Parathyroid adenoma (tissue), 2 donors: ENCODE measurements at regions not wholly inside any gene's neighbourhood (a gene's known extent, or its start where the extent isn't known, plus 50 kb on each side); places are given as distances from the start of the nearest gene placed in this dataset.

ENCODE experiments used
- H2AFZ ChIP-seq: fragments of 300-600 bp; sonication (generic); one replicate; pipeline ENCODE4 v1.7.0; 2017; ENCODE audit warnings: antibody characterized with exemption, mild to moderate bottlenecking
- H3K27ac ChIP-seq: fragments of 300-600 bp; sonication (generic); one replicate; pipeline ENCODE4 v1.7.0; 2017
- H3K27me3 ChIP-seq: fragments of 300-600 bp; sonication (generic); one replicate; pipeline ENCODE4 v1.7.0; 2017; ENCODE audit warnings: low read length; ENCODE audit not compliant: control insufficient read depth, insufficient read depth
- H3K36me3 ChIP-seq: fragments of 300-600 bp; sonication (generic); one replicate; pipeline ENCODE4 v1.7.0; 2017; ENCODE audit warnings: low read length; ENCODE audit not compliant: control insufficient read depth, insufficient read depth
- H3K4me1 ChIP-seq: fragments of 300-600 bp; sonication (generic); one replicate; pipeline ENCODE4 v1.7.0; 2017; ENCODE audit warnings: control low read depth
- H3K4me2 ChIP-seq: fragments of 300-600 bp; sonication (generic); one replicate; pipeline ENCODE4 v1.7.0; 2017; ENCODE audit warnings: low read length
- H3K4me3 ChIP-seq: fragments of 300-600 bp; sonication (generic); one replicate; pipeline ENCODE4 v1.7.0; 2017; ENCODE audit warnings: low read depth, low read length
- H3K79me2 ChIP-seq: fragments of 300-600 bp; sonication (generic); one replicate; pipeline ENCODE4 v1.7.0; 2017; ENCODE audit warnings: control low read depth
- H3K9ac ChIP-seq: fragments of 300-600 bp; sonication (generic); one replicate; pipeline ENCODE4 v1.7.0; 2017; ENCODE audit warnings: mild to moderate bottlenecking
- H3K9me3 ChIP-seq: fragments of 300-600 bp; sonication (generic); one replicate; pipeline ENCODE4 v1.7.0; 2017; ENCODE audit warnings: low read length; ENCODE audit not compliant: control insufficient read depth
- TF ChIP-seq, protein P1 (sequence below): fragments of 300-600 bp; sonication (generic); IDR thresholded peaks from one replicate; pipeline ENCODE4 v1.7.0; 2017; ENCODE audit warnings: antibody characterized with exemption, mild to moderate bottlenecking
- donor health status: primary hyperparathyroidism.

DNA sequence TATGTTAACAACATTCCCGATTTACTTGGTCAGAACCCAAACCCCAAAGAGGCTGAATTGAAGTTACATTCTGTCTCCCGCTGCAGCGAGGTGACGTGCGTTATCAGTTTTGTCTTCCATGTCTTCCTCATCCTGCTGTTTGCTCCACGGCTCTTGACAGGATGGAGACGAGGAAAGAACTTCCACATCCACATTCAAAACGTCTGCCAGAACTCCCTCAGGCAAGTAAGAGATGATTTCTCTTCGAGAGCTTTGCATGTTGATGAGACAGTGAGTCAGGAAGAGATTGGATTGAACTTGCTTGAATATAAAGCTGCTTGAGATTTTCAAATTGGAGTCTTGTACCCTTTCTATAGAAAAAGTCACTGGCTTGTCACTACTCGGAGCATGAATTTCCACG lies 242.6 kb downstream of the AUH start:
- Histone ChIP-seq H3K9me3 (no peaks in the 10 kb centered on the region), H3K27me3 (no peaks in the 10 kb centered on the region), H3K36me3 (no peaks in the 10 kb centered on the region), H3K4me1 (peaks cover 3% of the 10 kb centered on the region), H2AFZ (no peak overlapping the region), H3K27ac (no peak overlapping the region), H3K9ac (no peak overlapping the region), H3K4me2 (no peak overlapping the region), H3K79me2 (no peaks in the 10 kb centered on the region), H3K4me3 (no peak overlapping the region)
- TF ChIP-seq, protein P1, sequence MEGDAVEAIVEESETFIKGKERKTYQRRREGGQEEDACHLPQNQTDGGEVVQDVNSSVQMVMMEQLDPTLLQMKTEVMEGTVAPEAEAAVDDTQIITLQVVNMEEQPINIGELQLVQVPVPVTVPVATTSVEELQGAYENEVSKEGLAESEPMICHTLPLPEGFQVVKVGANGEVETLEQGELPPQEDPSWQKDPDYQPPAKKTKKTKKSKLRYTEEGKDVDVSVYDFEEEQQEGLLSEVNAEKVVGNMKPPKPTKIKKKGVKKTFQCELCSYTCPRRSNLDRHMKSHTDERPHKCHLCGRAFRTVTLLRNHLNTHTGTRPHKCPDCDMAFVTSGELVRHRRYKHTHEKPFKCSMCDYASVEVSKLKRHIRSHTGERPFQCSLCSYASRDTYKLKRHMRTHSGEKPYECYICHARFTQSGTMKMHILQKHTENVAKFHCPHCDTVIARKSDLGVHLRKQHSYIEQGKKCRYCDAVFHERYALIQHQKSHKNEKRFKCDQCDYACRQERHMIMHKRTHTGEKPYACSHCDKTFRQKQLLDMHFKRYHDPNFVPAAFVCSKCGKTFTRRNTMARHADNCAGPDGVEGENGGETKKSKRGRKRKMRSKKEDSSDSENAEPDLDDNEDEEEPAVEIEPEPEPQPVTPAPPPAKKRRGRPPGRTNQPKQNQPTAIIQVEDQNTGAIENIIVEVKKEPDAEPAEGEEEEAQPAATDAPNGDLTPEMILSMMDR, result no peak

DNA sequence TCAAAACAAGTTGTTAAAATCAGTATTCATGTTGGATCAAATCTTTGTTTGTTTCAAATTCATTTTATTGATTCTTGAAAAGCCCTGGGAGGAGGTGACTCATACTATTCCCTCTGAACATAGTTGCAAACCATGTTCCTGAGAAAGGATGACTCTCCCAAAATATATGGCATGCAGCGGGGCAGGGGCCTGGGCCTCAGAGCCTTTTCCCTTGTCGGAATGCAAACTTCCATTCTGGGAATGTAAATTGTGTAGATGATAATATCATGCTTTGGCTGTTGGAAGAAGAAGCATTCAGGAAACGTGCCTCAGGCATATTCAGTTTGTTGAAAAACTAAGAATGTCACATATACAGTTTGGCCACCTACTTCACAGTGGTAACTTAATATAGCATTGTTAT lies 242.0 kb downstream of the AUH start:
- H3K4me1 ChIP-seq, result peaks cover 3% of the 10 kb centered on the region
- H3K4me2 ChIP-seq, result no peak overlapping the region
- H3K36me3 ChIP-seq, result no peaks in the 10 kb centered on the region
- H3K79me2 ChIP-seq, result no peaks in the 10 kb centered on the region
- no peak overlapping the region for H3K27ac ChIP-seq
- H3K27me3 ChIP-seq, result no peaks in the 10 kb centered on the region
- H3K4me3 ChIP-seq, result no peak overlapping the region
- H2AFZ ChIP-seq, result no peak overlapping the region
- no peaks in the 10 kb centered on the region for H3K9me3 ChIP-seq
- H3K9ac ChIP-seq, result no peak overlapping the region
- TF ChIP-seq, protein P1, result no peak

DNA sequence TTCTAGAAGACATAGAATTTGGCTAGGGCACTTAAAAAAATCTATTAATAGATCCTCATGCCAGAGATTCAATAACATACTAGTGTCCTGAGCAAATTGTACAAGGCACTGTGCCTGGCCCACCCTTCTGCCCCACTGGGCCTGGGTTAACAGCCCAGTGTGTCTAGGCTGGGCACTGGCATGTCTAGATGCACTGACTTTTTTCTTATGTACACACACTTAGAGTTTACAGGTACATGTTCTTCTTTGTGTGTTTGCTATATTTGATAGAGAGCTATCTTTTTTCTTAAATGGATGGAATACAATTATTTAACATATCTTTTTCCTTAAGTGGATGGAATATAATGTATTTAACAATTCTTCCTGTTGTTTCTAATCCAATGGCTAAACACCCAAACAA lies 241.5 kb downstream of the AUH start:
- TF ChIP-seq, protein P1, result no peak
- H3K79me2 ChIP-seq, result no peaks in the 10 kb centered on the region
- no peak overlapping the region for H3K4me2 ChIP-seq
- no peak overlapping the region for H3K9ac ChIP-seq
- H2AFZ ChIP-seq, result no peak overlapping the region
- H3K4me3 ChIP-seq, result no peak overlapping the region
- H3K36me3 ChIP-seq, result no peaks in the 10 kb centered on the region
- H3K4me1 ChIP-seq, result peaks cover 3% of the 10 kb centered on the region
- H3K27me3 ChIP-seq, result no peaks in the 10 kb centered on the region
- H3K27ac ChIP-seq, result no peak overlapping the region
- H3K9me3 ChIP-seq, result no peaks in the 10 kb centered on the region

DNA sequence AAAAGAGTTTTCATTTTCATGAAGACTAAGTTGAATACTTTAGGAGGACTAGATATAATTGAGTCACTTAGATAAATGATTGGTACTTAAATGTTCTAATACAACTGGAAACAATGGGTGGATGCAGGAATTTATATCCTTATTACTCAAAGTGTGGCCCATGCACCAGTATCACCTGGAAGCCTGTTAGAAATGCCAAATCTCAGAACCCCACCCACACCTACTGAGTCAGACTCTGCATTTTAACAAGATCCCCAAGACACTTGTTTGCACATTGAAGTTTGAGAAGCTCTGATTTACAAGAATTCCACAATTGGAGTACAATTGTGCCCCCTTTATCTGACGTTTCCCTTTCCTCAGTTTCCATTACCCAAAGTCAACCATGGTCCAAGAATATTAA lies 239.0 kb downstream of the AUH start:
- no peak overlapping the region for H2AFZ ChIP-seq
- H3K27ac ChIP-seq, result no peak overlapping the region
- H3K27me3 ChIP-seq, result no peaks in the 10 kb centered on the region
- H3K36me3 ChIP-seq, result no peaks in the 10 kb centered on the region
- TF ChIP-seq, protein P1, result no peak
- H3K9me3 ChIP-seq, result no peaks in the 10 kb centered on the region
- peaks cover 3% of the 10 kb centered on the region for H3K4me1 ChIP-seq
- no peak overlapping the region for H3K4me3 ChIP-seq
- no peaks in the 10 kb centered on the region for H3K79me2 ChIP-seq
- no peak overlapping the region for H3K9ac ChIP-seq
- no peak overlapping the region for H3K4me2 ChIP-seq

DNA sequence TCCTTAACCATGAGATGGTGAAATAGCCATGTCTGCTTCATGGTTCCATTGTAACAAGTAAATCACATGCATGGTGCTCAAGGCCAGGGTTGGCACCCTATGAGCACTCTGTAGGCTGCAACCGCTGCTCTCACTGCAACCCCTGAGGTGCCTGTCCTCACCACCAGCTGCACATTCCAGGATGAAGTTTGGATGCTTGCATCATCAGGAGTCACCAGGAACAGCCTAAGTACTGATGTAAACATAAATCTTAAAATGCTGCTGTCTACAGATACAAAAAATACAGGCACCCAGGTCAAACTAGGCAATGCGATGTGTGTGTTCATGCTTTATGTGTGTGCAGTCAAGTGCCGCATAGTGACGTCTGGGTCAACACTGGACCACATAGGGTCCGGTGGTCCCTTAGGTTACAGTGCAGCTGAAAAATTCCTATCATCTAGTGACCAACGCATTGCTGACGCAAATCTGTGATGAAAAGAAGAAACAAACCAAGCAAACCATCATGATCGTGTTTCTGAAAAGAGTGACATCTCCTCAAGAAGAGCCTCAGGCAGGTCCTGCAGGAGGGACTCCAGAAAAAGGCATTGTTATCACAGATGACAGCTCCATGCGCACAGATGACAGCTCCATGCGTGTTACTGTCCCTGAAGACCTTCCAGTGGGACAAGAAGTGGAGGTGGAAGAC lies 234.8 kb downstream of the AUH start:
- H3K27ac ChIP-seq, result no peak overlapping the region
- TF ChIP-seq, protein P1, result no peak
- H3K4me1 ChIP-seq, result no peaks in the 10 kb centered on the region
- H2AFZ ChIP-seq, result no peak overlapping the region
- no peak overlapping the region for H3K9ac ChIP-seq
- H3K4me2 ChIP-seq, result no peak overlapping the region
- H3K36me3 ChIP-seq, result no peaks in the 10 kb centered on the region
- H3K9me3 ChIP-seq, result no peaks in the 10 kb centered on the region
- no peak overlapping the region for H3K4me3 ChIP-seq
- H3K27me3 ChIP-seq, result no peaks in the 10 kb centered on the region
- H3K79me2 ChIP-seq, result no peaks in the 10 kb centered on the region
